ENCODE measurements at regions not wholly inside any gene's neighbourhood (a gene's known extent, or its start where the extent isn't known, plus 50 kb on each side); places are given as distances from the start of the nearest gene placed in this dataset.

- intact Hi-C loops (cut with micrococcal nuclease) = no loop called here
- Histone ChIP-seq H3K9ac (ENCODE audit: low read length) (no peak overlapping the region), H3K4me3 (replicated peaks in 1 of 2; ENCODE audit: low read depth in 1 of 2, low read length in 2 of 2) (no peak overlapping the region), H3K27me3 (ENCODE audit: insufficient read depth, low read length) (no peaks in the 10 kb centered on the region), H3K9me3 (ENCODE audit: control insufficient read depth in 1 of 2, insufficient read depth in 1 of 2, low read depth in 1 of 2, low read length in 2 of 2) (peaks cover 0 to 3% of the 10 kb centered on the region in 2 experiments; a peak in 2 of 4 replicates), H3K4me1 (ENCODE audit: control insufficient read depth in 1 of 2, insufficient read depth in 2 of 2, low read length in 2 of 2) (no peaks in the 10 kb centered on the region), H2AFZ (ENCODE audit: low read depth, low read length, poor library complexity, severe bottlenecking) (no peak overlapping the region), H3K9me2 (ENCODE audit: insufficient read depth) (no peaks in the 10 kb centered on the region), H3K36me3 (ENCODE audit: control insufficient read depth in 1 of 2, insufficient read depth in 2 of 2, low read length in 2 of 2) (no peaks in the 10 kb centered on the region), H3K4me2 (ENCODE audit: low read length) (no peak overlapping the region), H4K20me1 (ENCODE audit: insufficient read depth) (no peaks in the 10 kb centered on the region), H3K79me2 (ENCODE audit: insufficient read depth, low read length) (no peaks in the 10 kb centered on the region), H3K27ac (ENCODE audit: low read depth, low read length) (no peak overlapping the region)
- BruUV-seq (replicated peaks) = no TSS peak
- no peak for TF ChIP-seq ATF3 (IDR thresholded peaks at IDR 0.05)
- TF ChIP-seq YY1 (IDR thresholded peaks at IDR 0.05; ENCODE audit: extremely low read depth, insufficient replicate concordance, low read depth, low read length) = no peak
- no peak for TF ChIP-seq CBX3 (IDR thresholded peaks at IDR 0.05; ENCODE audit: low read depth)
- no peak for TF ChIP-seq CTCF (IDR thresholded peaks at IDR 0.05 in 2 of 3, conservative IDR thresholded peaks at IDR 0.05 in 1 of 3; ENCODE audit: borderline replicate concordance in 1 of 3, insufficient read depth in 1 of 3, low read depth in 2 of 3, low read length in 2 of 3)
- ATAC-seq = no peak
- CTCF ChIA-PET = no interaction called here
- RAD21 ChIA-PET (ENCODE audit: low non-redundant PET in 1 of 2, low total read pairs in 2 of 2, uncharacterized antibody in 2 of 2, unreplicated experiment in 2 of 2) = no interaction called here
- POLR2A ChIA-PET = no interaction called here
- no peak for DNase-seq (ENCODE audit: low read depth, low spot score)
Observed at GRCh38 chr7:53351681-53352080, 316.2 kb downstream of the POM121L12 start.

GRCh38 chr7:53358269-53358668, 322.8 kb downstream of the POM121L12 start:
- no peak for TF ChIP-seq EZH2 (IDR thresholded peaks at IDR 0.05)
- no peak for TF ChIP-seq POLR2AphosphoS5 (IDR thresholded peaks at IDR 0.05; ENCODE audit: low read depth, low read length)
- Histone ChIP-seq H2AFZ (ENCODE audit: low read depth, low read length, poor library complexity, severe bottlenecking) (no peak overlapping the region), H3K9me3 (ENCODE audit: control insufficient read depth in 1 of 2, insufficient read depth in 1 of 2, low read depth in 1 of 2, low read length in 2 of 2) (peaks cover 10 to 29% of the 10 kb centered on the region in 2 experiments; a peak in 2 of 4 replicates), H3K79me2 (ENCODE audit: insufficient read depth, low read length) (no peaks in the 10 kb centered on the region), H3K9me2 (ENCODE audit: insufficient read depth) (no peaks in the 10 kb centered on the region), H4K20me1 (ENCODE audit: insufficient read depth) (no peaks in the 10 kb centered on the region), H3K27ac (ENCODE audit: low read depth, low read length) (no peak overlapping the region), H3K4me2 (ENCODE audit: low read length) (no peak overlapping the region), H3K9ac (ENCODE audit: low read length) (no peak overlapping the region), H3K36me3 (ENCODE audit: control insufficient read depth in 1 of 2, insufficient read depth in 2 of 2, low read length in 2 of 2) (no peaks in the 10 kb centered on the region), H3K4me1 (ENCODE audit: control insufficient read depth in 1 of 2, insufficient read depth in 2 of 2, low read length in 2 of 2) (no peaks in the 10 kb centered on the region), H3K4me3 (replicated peaks in 1 of 2; ENCODE audit: low read depth in 1 of 2, low read length in 2 of 2) (no peak overlapping the region), H3K27me3 (ENCODE audit: insufficient read depth, low read length) (no peaks in the 10 kb centered on the region)
- intact Hi-C loops (cut with micrococcal nuclease) = no loop called here
- ChIA-PET RAD21 (ENCODE audit: low non-redundant PET in 1 of 2, low total read pairs in 2 of 2, uncharacterized antibody in 2 of 2, unreplicated experiment in 2 of 2) (no interaction called here), POLR2A (no interaction called here), CTCF (no interaction called here)
- no TSS peak for BruUV-seq (replicated peaks)
- DNase-seq (ENCODE audit: low read depth, low spot score) (no peak), ATAC-seq (no peak)

All from HCT116 (cell line).